Neural cell (in vitro differentiated cells): ENCODE measurements at regions not wholly inside any gene's neighbourhood (a gene's known extent, or its start where the extent isn't known, plus 50 kb on each side); places are given as distances from the start of the nearest gene placed in this dataset.

Experiments used
- H2AFZ ChIP-seq: fragments of 200-600, 300-800 bp; sonication (generic), shearing (Covaris generic); 2 replicates; pipeline ENCODE4 v1.6.0; 2014; ENCODE audit warnings: low read depth, mild to moderate bottlenecking, antibody characterized with exemption, low read length, moderate library complexity
- H3F3A ChIP-seq: fragments of 200-600 bp; shearing (Covaris generic); 2 replicates; pipeline ENCODE4 v1.6.1; 2016; ENCODE audit warnings: mild to moderate bottlenecking, moderate library complexity, mixed read lengths, antibody characterized with exemption, low read length; ENCODE audit not compliant: insufficient read depth, poor library complexity, severe bottlenecking
- H3K27ac ChIP-seq: fragments of 200-600, 300-800 bp; sonication (generic), shearing (Covaris generic); 2 replicates; pipeline ENCODE4 v1.5.1; 2014; ENCODE audit warnings: mild to moderate bottlenecking, low read length, moderate library complexity
- H3K27me3 ChIP-seq: fragments of 300-800, 200-600 bp; sonication (generic), shearing (Covaris generic); 2 replicates; pipeline ENCODE4 v1.6.0; 2014; ENCODE audit warnings: mild to moderate bottlenecking, low read depth, low read length, moderate library complexity; ENCODE audit not compliant: insufficient read depth
- H3K36me3 ChIP-seq: fragments of 300-800, 200-600 bp; sonication (generic), shearing (Covaris generic); 2 replicates; pipeline ENCODE4 v1.5.1; 2014; ENCODE audit warnings: mild to moderate bottlenecking, antibody characterized with exemption, low read length, moderate library complexity; ENCODE audit not compliant: insufficient read depth
- H3K4me2 ChIP-seq: fragments of 300-800, 200-600 bp; sonication (generic), shearing (Covaris generic); 2 replicates; pipeline ENCODE4 v1.6.0; 2014; ENCODE audit warnings: mild to moderate bottlenecking, low read length
- H3K4me3 ChIP-seq: fragments of 300-800, 200-600 bp; sonication (generic), shearing (Covaris generic); 2 replicates; pipeline ENCODE4 v1.5.1; 2014; ENCODE audit warnings: mild to moderate bottlenecking, low read length, moderate library complexity
- H3K79me2 ChIP-seq: fragments of 200-600 bp; shearing (Covaris generic); replicated peaks from 2 replicates; pipeline ENCODE4 v1.6.0; 2014; ENCODE audit warnings: mild to moderate bottlenecking, low read length, moderate library complexity; ENCODE audit not compliant: insufficient read depth
- H3K9ac ChIP-seq: fragments of 300-800, 200-600 bp; sonication (generic), shearing (Covaris generic); 2 replicates; pipeline ENCODE4 v1.6.1; 2016; ENCODE audit warnings: mild to moderate bottlenecking, low read length, mixed read lengths
- H3K9me2 ChIP-seq: fragments of 200-600 bp; shearing (Covaris generic); 2 replicates; pipeline ENCODE4 v1.6.1; 2016; ENCODE audit warnings: mild to moderate bottlenecking, low read length, mixed read lengths; ENCODE audit not compliant: insufficient read depth
- H3K9me3 ChIP-seq: fragments of 200-600, 300-800 bp; sonication (generic), shearing (Covaris generic); 2 replicates; pipeline ENCODE4 v1.6.1; 2016; ENCODE audit warnings: mild to moderate bottlenecking, mixed run types, low read length, moderate library complexity, mixed read lengths
- H4K20me1 ChIP-seq: fragments of 200-600 bp; shearing (Covaris generic); 2 replicates; pipeline ENCODE4 v1.6.1; 2016; ENCODE audit warnings: mild to moderate bottlenecking, mixed run types; ENCODE audit not compliant: insufficient read depth
- CTCF ChIP-seq: fragments of 450-650 bp; IDR thresholded peaks from 2 replicates; pipeline ENCODE4 v1.5.1; 2014; ENCODE audit warnings: antibody characterized with exemption, mild to moderate bottlenecking, moderate library complexity; ENCODE audit not compliant: poor library complexity, severe bottlenecking
- EP300 ChIP-seq: fragments of 450-650 bp; conservative IDR thresholded peaks from 2 replicates; pipeline ENCODE4 v1.6.1; 2014; ENCODE audit warnings: antibody characterized with exemption, mild to moderate bottlenecking, moderate library complexity; ENCODE audit not compliant: poor library complexity, severe bottlenecking
- EZH2 ChIP-seq: fragments of 200-600, 300-800 bp; shearing (Covaris generic), sonication (generic); IDR thresholded peaks from 2 replicates; pipeline ENCODE4 v1.6.1; 2014; ENCODE audit warnings: antibody characterized with exemption, low read length, borderline replicate concordance, mild to moderate bottlenecking; ENCODE audit not compliant: insufficient read depth, poor library complexity, severe bottlenecking
- MXI1 ChIP-seq: fragments of 450-650 bp; conservative IDR thresholded peaks from 2 replicates; pipeline ENCODE4 v1.6.1; 2014; ENCODE audit warnings: antibody characterized with exemption, mild to moderate bottlenecking; ENCODE audit not compliant: poor library complexity, severe bottlenecking
- POLR2AphosphoS5 ChIP-seq: IDR thresholded peaks from 2 replicates; pipeline ENCODE4 v1.6.1; 2012
- RAD21 ChIP-seq: fragments of 450-650 bp; conservative IDR thresholded peaks from 2 replicates; pipeline ENCODE4 v1.6.1; 2014; ENCODE audit warnings: antibody characterized with exemption, mild to moderate bottlenecking, moderate library complexity
- SMC3 ChIP-seq: fragments of 450-650 bp; conservative IDR thresholded peaks from 2 replicates; pipeline ENCODE4 v1.6.1; 2014; ENCODE audit warnings: antibody characterized with exemption, mild to moderate bottlenecking, moderate library complexity; ENCODE audit not compliant: poor library complexity
- TAF1 ChIP-seq: IDR thresholded peaks from 2 replicates; pipeline ENCODE4 v1.6.1; 2012; ENCODE audit warnings: low read depth
- TF ChIP-seq, protein P1 (sequence below): IDR thresholded peaks from 2 replicates; pipeline ENCODE4 v1.6.1; 2012; ENCODE audit warnings: borderline replicate concordance

- Histone ChIP-seq H3K9me2 (no peaks in the 10 kb centered on the region), H4K20me1 (no peaks in the 10 kb centered on the region), H3K4me2 (no peak overlapping the region), H3F3A (no peaks in the 10 kb centered on the region), H3K4me3 (no peak overlapping the region), H3K27me3 (no peaks in the 10 kb centered on the region), H3K36me3 (no peaks in the 10 kb centered on the region), H3K9ac (no peak overlapping the region), H2AFZ (no peak overlapping the region), H3K79me2 (no peaks in the 10 kb centered on the region), H3K27ac (no peak overlapping the region), H3K9me3 (no peaks in the 10 kb centered on the region)
- no peak for TF ChIP-seq SMC3
- no peak for TF ChIP-seq POLR2AphosphoS5
- TF ChIP-seq EP300 = no peak
- no peak for TF ChIP-seq MXI1
- TF ChIP-seq, protein P1, sequence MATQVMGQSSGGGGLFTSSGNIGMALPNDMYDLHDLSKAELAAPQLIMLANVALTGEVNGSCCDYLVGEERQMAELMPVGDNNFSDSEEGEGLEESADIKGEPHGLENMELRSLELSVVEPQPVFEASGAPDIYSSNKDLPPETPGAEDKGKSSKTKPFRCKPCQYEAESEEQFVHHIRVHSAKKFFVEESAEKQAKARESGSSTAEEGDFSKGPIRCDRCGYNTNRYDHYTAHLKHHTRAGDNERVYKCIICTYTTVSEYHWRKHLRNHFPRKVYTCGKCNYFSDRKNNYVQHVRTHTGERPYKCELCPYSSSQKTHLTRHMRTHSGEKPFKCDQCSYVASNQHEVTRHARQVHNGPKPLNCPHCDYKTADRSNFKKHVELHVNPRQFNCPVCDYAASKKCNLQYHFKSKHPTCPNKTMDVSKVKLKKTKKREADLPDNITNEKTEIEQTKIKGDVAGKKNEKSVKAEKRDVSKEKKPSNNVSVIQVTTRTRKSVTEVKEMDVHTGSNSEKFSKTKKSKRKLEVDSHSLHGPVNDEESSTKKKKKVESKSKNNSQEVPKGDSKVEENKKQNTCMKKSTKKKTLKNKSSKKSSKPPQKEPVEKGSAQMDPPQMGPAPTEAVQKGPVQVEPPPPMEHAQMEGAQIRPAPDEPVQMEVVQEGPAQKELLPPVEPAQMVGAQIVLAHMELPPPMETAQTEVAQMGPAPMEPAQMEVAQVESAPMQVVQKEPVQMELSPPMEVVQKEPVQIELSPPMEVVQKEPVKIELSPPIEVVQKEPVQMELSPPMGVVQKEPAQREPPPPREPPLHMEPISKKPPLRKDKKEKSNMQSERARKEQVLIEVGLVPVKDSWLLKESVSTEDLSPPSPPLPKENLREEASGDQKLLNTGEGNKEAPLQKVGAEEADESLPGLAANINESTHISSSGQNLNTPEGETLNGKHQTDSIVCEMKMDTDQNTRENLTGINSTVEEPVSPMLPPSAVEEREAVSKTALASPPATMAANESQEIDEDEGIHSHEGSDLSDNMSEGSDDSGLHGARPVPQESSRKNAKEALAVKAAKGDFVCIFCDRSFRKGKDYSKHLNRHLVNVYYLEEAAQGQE = no peak
- TF ChIP-seq TAF1 = no peak
- TF ChIP-seq CTCF = no peak
- TF ChIP-seq RAD21 = no peak
- no peak for TF ChIP-seq EZH2
Measured at GRCh38 chr10:33569702-33570101, 235.2 kb upstream of the NRP1 start.

DNA sequence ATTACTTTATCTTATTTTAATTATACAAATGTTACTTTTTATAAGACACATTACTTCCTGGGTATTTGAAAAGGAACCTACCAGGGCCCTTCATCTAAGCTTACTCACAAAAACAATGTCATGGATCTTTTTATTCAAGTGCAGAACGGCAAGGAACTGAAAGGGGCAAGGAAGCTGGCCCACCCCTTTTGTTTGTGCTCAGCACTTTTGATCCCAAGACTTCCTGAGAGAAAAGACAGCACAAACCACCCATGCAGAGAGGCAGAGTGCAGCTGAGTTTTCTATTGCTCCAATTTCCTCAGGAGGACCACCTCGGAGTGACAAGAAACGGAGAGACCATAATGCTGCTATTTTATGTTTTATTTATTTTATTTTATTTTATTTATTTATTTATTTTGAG, 232.0 kb upstream of the NRP1 start:
- H3K4me3 ChIP-seq = no peak overlapping the region
- H4K20me1 ChIP-seq = no peaks in the 10 kb centered on the region
- no peaks in the 10 kb centered on the region for H3F3A ChIP-seq
- H3K27me3 ChIP-seq = no peaks in the 10 kb centered on the region
- no peak overlapping the region for H2AFZ ChIP-seq
- no peaks in the 10 kb centered on the region for H3K9me2 ChIP-seq
- TF ChIP-seq POLR2AphosphoS5 = no peak
- no peak overlapping the region for H3K27ac ChIP-seq
- H3K9me3 ChIP-seq = no peaks in the 10 kb centered on the region
- no peaks in the 10 kb centered on the region for H3K79me2 ChIP-seq
- H3K36me3 ChIP-seq = no peaks in the 10 kb centered on the region
- no peak overlapping the region for H3K4me2 ChIP-seq
- H3K9ac ChIP-seq = no peak overlapping the region

- H3K27me3 ChIP-seq = no peaks in the 10 kb centered on the region
- TF ChIP-seq RAD21 (no peak), POLR2AphosphoS5 (no peak), EZH2 (no peak), EP300 (no peak), SMC3 (no peak), CTCF (no peak), MXI1 (no peak), TAF1 (no peak)
- TF ChIP-seq, protein P1 = no peak
- no peak overlapping the region for H3K4me2 ChIP-seq
- no peaks in the 10 kb centered on the region for H3K79me2 ChIP-seq
- H3K9ac ChIP-seq = no peak overlapping the region
- no peaks in the 10 kb centered on the region for H3K36me3 ChIP-seq
- no peak overlapping the region for H3K4me3 ChIP-seq
- no peak overlapping the region for H2AFZ ChIP-seq
- H3K9me2 ChIP-seq = no peaks in the 10 kb centered on the region
- no peaks in the 10 kb centered on the region for H3F3A ChIP-seq
- no peak overlapping the region for H3K27ac ChIP-seq
- no peaks in the 10 kb centered on the region for H4K20me1 ChIP-seq
- H3K9me3 ChIP-seq = no peaks in the 10 kb centered on the region
Measured at GRCh38 chr10:33566001-33566400, 231.5 kb upstream of the NRP1 start.
